ENCODE measurements at regions not wholly inside any gene's neighbourhood (a gene's known extent, or its start where the extent isn't known, plus 50 kb on each side); places are given as distances from the start of the nearest gene placed in this dataset.

GRCh38 chr14:84410344-84410743 is 1119.6 kb upstream of the FLRT2 start:
- WGBS, 2 experiments (ENCODE audit: low coverage in 1 of 2, low lambda C conversion rate in 2 of 2, missing lambda C conversion rate in 2 of 2): 39 to 43% methylated on average over 3 of the region's 3 CpGs
- in situ Hi-C loops (cut with MboI): no loop called here
- H3K79me2 ChIP-seq (ENCODE audit: insufficient read depth): no peaks in the 10 kb centered on the region
- no peaks in the 10 kb centered on the region for H3K27me3 ChIP-seq (replicated peaks; ENCODE audit: insufficient read depth)
- no peaks in the 10 kb centered on the region for H3F3A ChIP-seq (ENCODE audit: insufficient read depth)
- H3K36me3 ChIP-seq (ENCODE audit: low read depth): no peaks in the 10 kb centered on the region
- TF ChIP-seq EZH2phosphoT487 (IDR thresholded peaks at IDR 0.05; ENCODE audit: insufficient read depth, low read depth): no peak
- TF ChIP-seq EZH2 (IDR thresholded peaks at IDR 0.05; ENCODE audit: insufficient read depth, poor library complexity, severe bottlenecking): no peak
- H3K4me1 ChIP-seq (ENCODE audit: insufficient read depth): no peaks in the 10 kb centered on the region
- H3K27ac ChIP-seq: no peak overlapping the region
- H3K4me3 ChIP-seq: no peak overlapping the region
- H4K20me1 ChIP-seq (ENCODE audit: insufficient read depth): no peaks in the 10 kb centered on the region
- no peak overlapping the region for H3K4me2 ChIP-seq (ENCODE audit: unreplicated experiment)
- DNase-seq: no peak
- H3K9me2 ChIP-seq (ENCODE audit: insufficient read depth): no peaks in the 10 kb centered on the region
- H3K9me3 ChIP-seq (ENCODE audit: low read depth): no peaks in the 10 kb centered on the region
- H3K9ac ChIP-seq: no peak overlapping the region
- no peak overlapping the region for H2AFZ ChIP-seq

GRCh38 chr14:84420221-84420620 is 1109.7 kb upstream of the FLRT2 start:
- H3K9me2 ChIP-seq (ENCODE audit: insufficient read depth): no peaks in the 10 kb centered on the region; the same call in 1 of the 2 replicates
- in situ Hi-C loops (cut with MboI): no loop called here
- no peaks in the 10 kb centered on the region for H3K27me3 ChIP-seq (replicated peaks; ENCODE audit: insufficient read depth)
- peaks cover 3% of the 10 kb centered on the region for H3K9me3 ChIP-seq (ENCODE audit: low read depth)
- no peak overlapping the region for H3K9ac ChIP-seq
- no peak overlapping the region for H2AFZ ChIP-seq
- TF ChIP-seq EZH2 (IDR thresholded peaks at IDR 0.05; ENCODE audit: insufficient read depth, poor library complexity, severe bottlenecking) (no peak), EZH2phosphoT487 (IDR thresholded peaks at IDR 0.05; ENCODE audit: insufficient read depth, low read depth) (no peak)
- no peak overlapping the region for H3K4me2 ChIP-seq (ENCODE audit: unreplicated experiment)
- no peak for DNase-seq
- no peaks in the 10 kb centered on the region for H4K20me1 ChIP-seq (ENCODE audit: insufficient read depth)
- WGBS, 2 experiments (ENCODE audit: low coverage in 1 of 2, low lambda C conversion rate in 2 of 2, missing lambda C conversion rate in 2 of 2): 15 to 17% methylated on average over 2 of the region's 2 CpGs
- no peaks in the 10 kb centered on the region for H3K36me3 ChIP-seq (ENCODE audit: low read depth)
- H3K4me3 ChIP-seq: no peak overlapping the region
- H3K79me2 ChIP-seq (ENCODE audit: insufficient read depth): no peaks in the 10 kb centered on the region
- H3K27ac ChIP-seq: no peak overlapping the region
- no peaks in the 10 kb centered on the region for H3K4me1 ChIP-seq (ENCODE audit: insufficient read depth)
- no peaks in the 10 kb centered on the region for H3F3A ChIP-seq (ENCODE audit: insufficient read depth)

- H3K79me2 ChIP-seq (ENCODE audit: insufficient read depth): no peaks in the 10 kb centered on the region
- no peak overlapping the region for H2AFZ ChIP-seq
- H3K9me2 ChIP-seq (ENCODE audit: insufficient read depth): no peaks in the 10 kb centered on the region; the same call in 1 of the 2 replicates
- H4K20me1 ChIP-seq (ENCODE audit: insufficient read depth): no peaks in the 10 kb centered on the region
- no peaks in the 10 kb centered on the region for H3K27me3 ChIP-seq (replicated peaks; ENCODE audit: insufficient read depth)
- DNase-seq: no peak
- H3K4me2 ChIP-seq (ENCODE audit: unreplicated experiment): no peak overlapping the region
- no peaks in the 10 kb centered on the region for H3K36me3 ChIP-seq (ENCODE audit: low read depth)
- no peak overlapping the region for H3K9ac ChIP-seq
- H3K4me1 ChIP-seq (ENCODE audit: insufficient read depth): no peaks in the 10 kb centered on the region
- no peak overlapping the region for H3K27ac ChIP-seq
- no peak overlapping the region for H3K4me3 ChIP-seq
- no peak for TF ChIP-seq EZH2 (IDR thresholded peaks at IDR 0.05; ENCODE audit: insufficient read depth, poor library complexity, severe bottlenecking)
- TF ChIP-seq EZH2phosphoT487 (IDR thresholded peaks at IDR 0.05; ENCODE audit: insufficient read depth, low read depth): no peak
- no peaks in the 10 kb centered on the region for H3F3A ChIP-seq (ENCODE audit: insufficient read depth)
- peaks cover 3% of the 10 kb centered on the region for H3K9me3 ChIP-seq (ENCODE audit: low read depth)
- in situ Hi-C loops (cut with MboI): no loop called here
These were observed 1108.3 kb upstream of the FLRT2 start for GRCh38 chr14:84421621-84422020.

GRCh38 chr14:84425968-84426367 is 1104.0 kb upstream of the FLRT2 start:
- Histone ChIP-seq H3K27ac (no peak overlapping the region), H3K9me2 (ENCODE audit: insufficient read depth) (no peaks in the 10 kb centered on the region; the same call in 1 of the 2 replicates), H3K4me3 (no peak overlapping the region), H3K27me3 (replicated peaks; ENCODE audit: insufficient read depth) (no peaks in the 10 kb centered on the region), H3F3A (ENCODE audit: insufficient read depth) (no peaks in the 10 kb centered on the region), H4K20me1 (ENCODE audit: insufficient read depth) (no peaks in the 10 kb centered on the region), H3K9ac (no peak overlapping the region), H2AFZ (no peak overlapping the region), H3K79me2 (ENCODE audit: insufficient read depth) (no peaks in the 10 kb centered on the region), H3K36me3 (ENCODE audit: low read depth) (no peaks in the 10 kb centered on the region), H3K4me2 (ENCODE audit: unreplicated experiment) (no peak overlapping the region), H3K4me1 (ENCODE audit: insufficient read depth) (no peaks in the 10 kb centered on the region), H3K9me3 (ENCODE audit: low read depth) (peaks cover 3% of the 10 kb centered on the region)
- in situ Hi-C loops (cut with MboI): no loop called here
- DNase-seq: no peak
- WGBS, 2 experiments (ENCODE audit: low coverage in 1 of 2, low lambda C conversion rate in 2 of 2, missing lambda C conversion rate in 2 of 2): 23% methylated on average over 2 of the region's 2 CpGs; no CpG with 5 or more reads in 1 of the 2 experiments
- no peak for TF ChIP-seq EZH2 (IDR thresholded peaks at IDR 0.05; ENCODE audit: insufficient read depth, poor library complexity, severe bottlenecking)
- TF ChIP-seq EZH2phosphoT487 (IDR thresholded peaks at IDR 0.05; ENCODE audit: insufficient read depth, low read depth): no peak

GRCh38 chr14:84432676-84433075 is 1097.3 kb upstream of the FLRT2 start:
- Histone ChIP-seq H3K36me3 (ENCODE audit: low read depth) (no peaks in the 10 kb centered on the region), H3K79me2 (ENCODE audit: insufficient read depth) (no peaks in the 10 kb centered on the region), H3K4me2 (ENCODE audit: unreplicated experiment) (no peak overlapping the region), H2AFZ (no peak overlapping the region), H3K9ac (no peak overlapping the region), H3K4me3 (no peak overlapping the region), H3K9me3 (ENCODE audit: low read depth) (no peaks in the 10 kb centered on the region), H3K27me3 (replicated peaks; ENCODE audit: insufficient read depth) (no peaks in the 10 kb centered on the region), H3K27ac (no peak overlapping the region), H4K20me1 (ENCODE audit: insufficient read depth) (no peaks in the 10 kb centered on the region), H3K4me1 (ENCODE audit: insufficient read depth) (no peaks in the 10 kb centered on the region), H3K9me2 (ENCODE audit: insufficient read depth) (no peaks in the 10 kb centered on the region), H3F3A (ENCODE audit: insufficient read depth) (no peaks in the 10 kb centered on the region)
- in situ Hi-C loops (cut with MboI): no loop called here
- TF ChIP-seq EZH2phosphoT487 (IDR thresholded peaks at IDR 0.05; ENCODE audit: insufficient read depth, low read depth) (no peak), EZH2 (IDR thresholded peaks at IDR 0.05; ENCODE audit: insufficient read depth, poor library complexity, severe bottlenecking) (no peak)
- DNase-seq: no peak
